GM19455 (cell line): ENCODE measurements at regions not wholly inside any gene's neighbourhood (a gene's known extent, or its start where the extent isn't known, plus 50 kb on each side); places are given as distances from the start of the nearest gene placed in this dataset.

Experiments
- ATAC-seq: cut with Tn5 transposase; IDR thresholded peaks from one replicate; pipeline ENCODE4 v1.9.1; 2021; ENCODE audit not compliant: unreplicated experiment

DNA sequence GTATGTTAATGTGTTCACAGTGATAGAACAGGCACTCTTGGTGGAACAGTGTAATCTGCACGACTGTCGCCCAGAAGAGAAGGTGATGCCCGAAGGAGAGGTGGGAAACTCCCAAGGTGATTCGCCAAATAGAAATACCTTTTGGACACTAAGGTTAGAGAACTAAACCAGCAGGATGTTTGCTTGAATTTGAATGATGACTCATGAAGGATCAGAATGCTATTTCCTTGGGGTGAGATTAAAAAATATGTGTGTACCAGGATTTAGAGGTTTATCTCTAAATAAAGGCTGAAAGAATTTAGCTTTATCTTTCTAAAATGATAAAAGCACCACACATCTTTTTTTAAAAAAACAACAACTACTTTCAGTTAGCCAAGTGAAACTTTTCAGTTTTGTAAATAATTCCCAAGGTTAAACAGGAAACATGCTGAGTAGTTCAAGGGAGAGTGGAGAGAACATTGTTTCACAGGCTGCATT is 297.4 kb upstream of the TAS2R1 start:
- ATAC-seq: no peak

DNA sequence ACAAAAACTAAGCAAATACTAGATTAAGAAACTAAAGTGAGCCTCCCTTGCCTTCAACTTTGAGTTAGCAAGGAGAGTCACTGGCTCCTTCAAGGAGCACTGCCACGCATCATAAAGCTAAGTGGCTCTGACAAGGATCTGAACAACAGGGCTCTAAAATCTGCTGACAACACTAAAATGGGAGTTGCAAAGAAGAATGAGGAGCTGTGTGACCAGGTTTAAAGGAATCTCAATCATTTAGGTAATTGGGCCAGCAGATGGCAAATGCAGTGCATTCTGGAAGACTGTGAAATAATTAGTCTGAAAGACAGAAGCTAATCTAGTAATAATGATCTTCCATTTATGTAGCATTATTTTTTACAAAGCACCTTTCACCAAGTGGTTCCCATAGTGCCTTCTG is 297.0 kb upstream of the TAS2R1 start:
- ATAC-seq: no peak

DNA sequence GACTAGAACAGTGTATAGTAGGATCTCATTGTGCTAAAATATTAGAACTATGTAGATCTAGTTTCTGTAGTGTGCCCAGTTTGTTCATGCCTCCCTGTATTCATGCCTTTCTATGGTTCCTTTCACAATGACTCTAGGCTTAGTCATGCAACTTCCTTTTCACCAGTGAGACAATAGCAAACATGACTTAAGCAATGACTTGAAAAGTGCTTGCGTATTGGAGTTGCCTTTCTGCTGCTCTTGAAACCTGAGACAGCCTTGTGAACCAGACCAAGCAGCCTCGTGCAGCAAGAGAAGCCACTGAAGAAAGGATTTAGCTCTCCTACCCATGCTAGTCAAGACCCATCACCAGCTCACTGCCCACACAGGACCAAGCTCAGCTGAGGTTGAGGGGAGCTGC is 294.5 kb upstream of the TAS2R1 start:
- ATAC-seq: no peak

DNA sequence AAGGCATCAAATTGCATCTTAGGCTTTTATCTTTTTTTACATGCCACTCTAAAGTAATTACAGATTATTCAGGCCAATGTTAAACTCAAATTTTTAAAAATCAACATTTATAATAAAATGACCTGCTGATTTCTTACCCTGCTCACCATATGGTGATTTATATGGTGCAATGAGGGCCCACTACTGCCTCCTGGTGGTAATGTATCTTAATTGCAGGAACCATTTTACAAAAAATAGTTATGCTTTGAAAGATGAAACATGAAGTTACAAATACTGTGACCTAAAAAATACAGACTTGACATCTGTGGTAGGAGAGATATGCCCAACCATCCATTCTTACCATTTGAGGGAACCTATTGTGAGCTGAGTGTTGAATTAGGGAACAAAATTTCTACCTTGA is 292.6 kb upstream of the TAS2R1 start:
- ATAC-seq: no peak

- ATAC-seq: no peak
Observed at GRCh38 chr5:9920697-9921096, 290.5 kb upstream of the TAS2R1 start.

- no peak for ATAC-seq
Observed at GRCh38 chr5:9919306-9920030, 289.3 kb upstream of the TAS2R1 start.

- ATAC-seq: no peak
Observed at GRCh38 chr5:9905661-9906060, 275.5 kb upstream of the TAS2R1 start.

- no peak for ATAC-seq
Observed at GRCh38 chr5:9903801-9904200, 273.6 kb upstream of the TAS2R1 start.

DNA sequence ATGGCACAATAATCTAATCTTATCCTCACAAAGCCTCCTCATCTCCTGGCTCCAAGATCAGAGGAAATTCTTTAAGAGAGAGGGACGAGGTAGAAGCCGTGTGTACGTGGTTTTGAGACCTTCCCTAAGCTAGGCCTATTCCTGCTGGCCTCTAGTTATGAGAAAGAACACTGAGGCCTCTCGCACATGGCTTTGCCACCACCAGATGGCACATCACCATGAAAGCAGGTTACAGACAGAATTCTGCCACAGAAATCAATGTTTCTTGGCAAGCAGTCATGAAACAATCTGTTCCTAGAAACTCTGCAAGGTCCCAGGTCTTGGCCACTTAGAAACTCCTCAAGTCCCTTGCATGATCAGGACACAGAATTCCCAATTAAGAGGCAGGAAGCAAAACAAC is 268.2 kb upstream of the TAS2R1 start:
- no peak for ATAC-seq

DNA sequence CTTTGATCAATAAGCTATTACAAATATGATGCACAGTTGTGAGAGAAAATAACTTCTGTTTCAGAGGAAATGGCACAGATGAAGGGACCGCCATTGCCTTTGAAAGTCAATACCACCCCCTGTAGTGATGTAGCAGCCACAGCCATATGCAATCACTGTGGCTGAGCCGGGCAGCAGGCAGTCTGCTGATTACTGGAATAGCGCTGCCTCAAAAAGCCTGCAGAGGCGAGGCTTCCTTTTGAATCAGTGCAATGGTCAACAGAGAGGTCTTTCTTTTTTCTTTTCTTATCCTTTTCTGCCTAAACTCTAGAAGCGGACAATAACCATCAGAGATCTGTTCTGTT is 265.1 kb upstream of the TAS2R1 start:
- ATAC-seq: no peak

DNA sequence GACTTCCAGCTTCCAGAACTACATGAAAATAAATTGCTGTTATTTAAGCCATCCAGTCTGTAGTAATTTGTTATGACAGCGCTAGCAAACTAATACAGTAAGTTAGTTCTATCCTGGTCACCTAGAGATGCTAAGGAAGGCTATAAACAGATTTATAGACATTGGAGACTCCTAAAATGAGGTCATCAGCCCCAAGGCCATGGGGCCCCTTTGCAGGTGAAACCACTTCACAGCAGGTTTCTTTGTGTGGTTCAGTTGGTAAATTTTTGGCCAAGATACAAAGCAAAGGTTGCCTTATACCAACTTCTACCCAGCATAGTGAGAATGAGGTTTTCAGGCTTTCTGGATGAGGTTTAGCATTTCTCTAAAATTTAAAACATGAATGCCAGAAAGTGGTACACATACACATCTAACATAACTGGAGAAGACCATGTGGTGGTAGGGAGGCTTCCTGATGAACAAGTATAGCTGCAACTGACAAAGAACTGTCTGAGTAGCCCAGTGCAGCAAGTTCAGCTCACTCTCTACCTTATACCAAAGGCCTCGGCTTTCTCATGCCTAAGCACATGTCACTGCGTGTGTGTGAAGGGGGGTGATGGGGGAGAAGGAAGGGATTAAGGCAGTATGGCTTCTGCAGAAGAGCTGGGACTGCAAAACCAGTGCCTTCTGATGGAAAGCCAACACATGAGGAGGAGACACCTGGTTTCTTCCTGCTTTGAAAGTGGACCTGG is 264.6 kb upstream of the TAS2R1 start:
- ATAC-seq: no peak

- no peak for ATAC-seq
Observed at GRCh38 chr5:9892696-9893095, 262.5 kb upstream of the TAS2R1 start.

- no peak for ATAC-seq
Observed at GRCh38 chr5:9889511-9889910, 259.4 kb upstream of the TAS2R1 start.

DNA sequence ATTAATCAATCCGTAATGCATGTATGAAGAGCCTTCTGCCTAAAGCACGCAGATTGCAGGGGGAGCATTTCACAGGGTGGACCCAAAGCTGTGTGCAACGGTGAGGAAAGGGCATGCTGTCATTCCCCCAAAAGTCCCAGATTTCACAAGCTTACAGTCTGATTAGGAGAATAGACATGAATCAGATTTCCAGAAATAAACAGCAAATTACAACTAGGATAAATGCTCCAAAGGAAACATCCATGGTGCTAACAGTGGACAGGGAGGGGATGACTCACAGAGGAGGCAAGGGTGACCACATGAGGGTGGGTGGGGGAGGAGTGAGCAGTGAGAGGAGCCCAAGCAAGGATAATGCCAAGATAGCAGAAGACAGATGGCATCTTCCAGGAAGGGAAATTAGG is 258.4 kb upstream of the TAS2R1 start:
- ATAC-seq: no peak

- no peak for ATAC-seq
Observed at GRCh38 chr5:9885164-9885563, 255.0 kb upstream of the TAS2R1 start.

- ATAC-seq: no peak
Observed at GRCh38 chr5:9878206-9878605, 248.1 kb upstream of the TAS2R1 start.

DNA sequence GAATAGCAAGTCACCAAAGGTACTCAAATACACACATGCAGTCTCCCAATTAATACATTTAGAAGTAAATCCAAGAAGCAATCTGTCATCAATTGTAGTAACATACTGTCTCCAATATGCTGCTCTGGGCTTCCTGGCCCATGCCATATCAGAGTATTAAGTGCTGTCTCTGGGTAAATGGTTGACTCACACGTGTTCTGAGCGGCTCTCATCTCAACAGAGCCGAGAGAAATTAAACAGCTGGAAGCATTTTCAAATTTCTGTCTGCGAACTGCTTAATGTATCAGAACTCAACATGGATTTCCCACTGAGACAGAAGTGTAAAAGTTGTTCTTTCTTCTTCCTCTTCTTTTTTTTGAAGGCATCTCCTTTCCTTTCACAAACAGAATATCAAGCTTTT is 247.3 kb upstream of the TAS2R1 start:
- no peak for ATAC-seq

DNA sequence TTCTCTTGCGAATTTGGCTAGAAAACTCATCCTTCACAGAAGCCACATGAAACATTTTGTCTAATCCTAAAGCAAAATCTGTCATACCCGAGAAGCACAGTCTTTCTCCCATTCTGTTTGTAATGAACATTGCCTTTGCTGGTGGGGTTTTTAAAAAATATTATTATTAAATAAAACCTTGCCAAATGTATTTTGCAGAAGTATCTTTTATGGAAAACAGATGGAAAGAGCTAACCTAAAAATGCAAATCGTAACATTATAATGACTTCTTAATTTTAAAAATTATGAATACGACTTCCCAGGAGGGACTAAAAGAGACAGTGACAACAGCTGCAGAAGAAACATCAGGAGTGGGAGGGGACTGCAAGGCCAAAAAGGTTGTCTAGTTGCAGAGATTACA is 246.3 kb upstream of the TAS2R1 start:
- no peak for ATAC-seq

- ATAC-seq: no peak
Observed at GRCh38 chr5:9869616-9870288, 239.6 kb upstream of the TAS2R1 start.

- no peak for ATAC-seq
Observed at GRCh38 chr5:9865574-9865973, 235.4 kb upstream of the TAS2R1 start.

GRCh38 chr5:9864791-9865190 is 234.6 kb upstream of the TAS2R1 start:
- ATAC-seq: no peak

GRCh38 chr5:9863486-9863885 is 233.3 kb upstream of the TAS2R1 start:
- ATAC-seq: no peak
